Mesothelial cell of epicardium (in vitro differentiated cells): ENCODE measurements at regions not wholly inside any gene's neighbourhood (a gene's known extent, or its start where the extent isn't known, plus 50 kb on each side); places are given as distances from the start of the nearest gene placed in this dataset.

ENCODE experiments used
- DNase-seq, 2 experiments: peaks; one replicate each; pipeline ENCODE4 v3.0.0; 2021; ENCODE audit warnings: low spot score in 2 of 2; ENCODE audit not compliant: unreplicated experiment in 2 of 2
- H3K27ac Mint-ChIP-seq: 2 replicates; pipeline ENCODE4 v1.8.0; 2021; ENCODE audit warnings: mixed read lengths
- H3K27me3 Mint-ChIP-seq: 2 replicates; pipeline ENCODE4 v1.8.0; 2021; ENCODE audit warnings: low read depth, mixed read lengths
- H3K36me3 Mint-ChIP-seq: 2 replicates; pipeline ENCODE4 v1.8.0; 2021; ENCODE audit warnings: mixed read lengths
- H3K4me1 Mint-ChIP-seq: 2 replicates; pipeline ENCODE4 v1.8.0; 2021; ENCODE audit warnings: mixed read lengths
- H3K4me3 Mint-ChIP-seq: 2 replicates; pipeline ENCODE4 v1.8.0; 2021; ENCODE audit warnings: mild to moderate bottlenecking, moderate library complexity, mixed read lengths
- H3K9me3 Mint-ChIP-seq: 2 replicates; pipeline ENCODE4 v1.8.0; 2021; ENCODE audit warnings: mixed read lengths
- TF ChIP-seq, protein P1 (sequence below): fragments of 200-600 bp; sonication (generic); IDR thresholded peaks from one replicate; pipeline ENCODE4 v1.5.0; 2021; ENCODE audit warnings: antibody characterized with exemption; ENCODE audit not compliant: unreplicated experiment

DNA sequence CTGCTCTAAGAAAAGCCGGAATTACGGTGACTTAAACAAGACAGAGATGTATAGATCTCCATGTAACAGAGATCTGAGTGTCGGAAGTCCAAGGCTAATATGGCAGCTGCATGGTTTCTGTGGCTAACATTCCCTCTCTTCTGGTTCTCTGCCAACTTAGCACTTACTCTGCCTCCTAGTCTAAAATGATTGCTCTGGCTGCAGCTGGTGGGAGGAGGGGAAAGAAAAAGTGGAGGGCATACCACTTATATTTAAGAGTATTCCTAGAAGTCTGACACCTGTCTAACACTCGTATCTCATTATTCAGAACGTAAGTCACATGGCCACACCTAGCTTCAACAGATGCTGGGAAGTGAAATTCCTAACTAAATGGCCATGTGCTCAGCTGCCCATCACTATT, 551.5 kb upstream of the TLE4 start:
- H3K4me3 Mint-ChIP-seq: no peak overlapping the region
- DNase-seq: no peak
- TF ChIP-seq, protein P1, sequence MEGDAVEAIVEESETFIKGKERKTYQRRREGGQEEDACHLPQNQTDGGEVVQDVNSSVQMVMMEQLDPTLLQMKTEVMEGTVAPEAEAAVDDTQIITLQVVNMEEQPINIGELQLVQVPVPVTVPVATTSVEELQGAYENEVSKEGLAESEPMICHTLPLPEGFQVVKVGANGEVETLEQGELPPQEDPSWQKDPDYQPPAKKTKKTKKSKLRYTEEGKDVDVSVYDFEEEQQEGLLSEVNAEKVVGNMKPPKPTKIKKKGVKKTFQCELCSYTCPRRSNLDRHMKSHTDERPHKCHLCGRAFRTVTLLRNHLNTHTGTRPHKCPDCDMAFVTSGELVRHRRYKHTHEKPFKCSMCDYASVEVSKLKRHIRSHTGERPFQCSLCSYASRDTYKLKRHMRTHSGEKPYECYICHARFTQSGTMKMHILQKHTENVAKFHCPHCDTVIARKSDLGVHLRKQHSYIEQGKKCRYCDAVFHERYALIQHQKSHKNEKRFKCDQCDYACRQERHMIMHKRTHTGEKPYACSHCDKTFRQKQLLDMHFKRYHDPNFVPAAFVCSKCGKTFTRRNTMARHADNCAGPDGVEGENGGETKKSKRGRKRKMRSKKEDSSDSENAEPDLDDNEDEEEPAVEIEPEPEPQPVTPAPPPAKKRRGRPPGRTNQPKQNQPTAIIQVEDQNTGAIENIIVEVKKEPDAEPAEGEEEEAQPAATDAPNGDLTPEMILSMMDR: no peak

DNA sequence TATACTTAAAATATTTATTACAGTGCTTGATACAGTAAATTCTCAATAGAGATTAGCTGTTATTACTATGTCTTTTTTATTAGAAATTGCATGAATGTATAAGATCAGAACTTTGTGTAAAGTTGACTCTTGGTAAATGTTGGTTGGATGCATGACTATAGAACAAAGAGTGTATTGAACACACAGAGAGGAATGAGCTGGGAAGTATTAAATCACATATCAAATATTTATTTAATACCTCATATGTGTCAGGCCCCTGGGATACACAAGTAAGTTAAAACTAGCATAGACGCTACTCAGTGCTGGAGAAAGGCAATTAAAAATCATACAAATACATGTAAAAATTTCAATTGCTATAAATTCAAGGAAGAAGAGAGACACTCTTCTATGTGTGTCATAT, 550.7 kb upstream of the TLE4 start:
- no peak overlapping the region for H3K4me3 Mint-ChIP-seq
- H3K9me3 Mint-ChIP-seq: peaks cover 25% of the 10 kb centered on the region
- no peaks in the 10 kb centered on the region for H3K36me3 Mint-ChIP-seq
- H3K27me3 Mint-ChIP-seq: no peaks in the 10 kb centered on the region
- TF ChIP-seq, protein P1: no peak
- no peak overlapping the region for H3K27ac Mint-ChIP-seq
- peaks cover 5% of the 10 kb centered on the region for H3K4me1 Mint-ChIP-seq
- no peak for DNase-seq

More for the DNA sequence above, 551.5 kb upstream of the TLE4 start:
- H3K27me3 Mint-ChIP-seq: no peaks in the 10 kb centered on the region
- no peak overlapping the region for H3K27ac Mint-ChIP-seq
- peaks cover 5% of the 10 kb centered on the region for H3K4me1 Mint-ChIP-seq
- peaks cover 25% of the 10 kb centered on the region for H3K9me3 Mint-ChIP-seq
- H3K36me3 Mint-ChIP-seq: no peaks in the 10 kb centered on the region

- peaks cover 20% of the 10 kb centered on the region for H3K9me3 Mint-ChIP-seq
- no peak for DNase-seq
- peaks cover 25% of the 10 kb centered on the region for H3K4me1 Mint-ChIP-seq
- TF ChIP-seq, protein P1: no peak
- H3K27ac Mint-ChIP-seq: no peak overlapping the region
- H3K36me3 Mint-ChIP-seq: no peaks in the 10 kb centered on the region
- H3K4me3 Mint-ChIP-seq: no peak overlapping the region
- H3K27me3 Mint-ChIP-seq: no peaks in the 10 kb centered on the region
These were observed 548.6 kb upstream of the TLE4 start for GRCh38 chr9:79023134-79023580.

- Mint-ChIP-seq H3K36me3 (no peaks in the 10 kb centered on the region), H3K27me3 (no peaks in the 10 kb centered on the region), H3K27ac (no peak overlapping the region), H3K4me3 (no peak overlapping the region), H3K4me1 (peaks cover 27% of the 10 kb centered on the region), H3K9me3 (peaks cover 13% of the 10 kb centered on the region)
- TF ChIP-seq, protein P1: no peak
- DNase-seq: no peak
These were observed 545.4 kb upstream of the TLE4 start for GRCh38 chr9:79026316-79026715.

DNA sequence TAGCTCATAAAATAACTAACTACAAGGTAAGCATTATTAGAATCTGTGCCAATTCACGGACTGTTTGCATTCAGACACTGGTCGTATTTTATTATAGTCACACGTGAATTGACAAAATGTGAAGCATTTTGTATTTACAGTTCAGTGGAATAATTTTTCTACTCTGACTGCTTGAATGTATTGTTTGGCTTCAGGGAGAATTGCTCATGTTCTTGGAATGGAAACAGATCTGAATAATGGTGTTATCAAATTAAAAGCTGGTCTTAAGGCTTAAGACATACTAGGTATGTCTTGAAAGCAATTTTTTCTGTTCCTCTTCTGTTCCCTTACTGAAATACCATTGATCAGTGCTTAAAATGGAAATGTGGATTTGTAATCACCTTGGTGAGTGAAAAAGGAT, 543.7 kb upstream of the TLE4 start:
- TF ChIP-seq, protein P1: no peak
- no peak for DNase-seq
- H3K36me3 Mint-ChIP-seq: no peaks in the 10 kb centered on the region
- H3K4me3 Mint-ChIP-seq: no peak overlapping the region
- H3K27me3 Mint-ChIP-seq: no peaks in the 10 kb centered on the region
- H3K4me1 Mint-ChIP-seq: peaks cover 25% of the 10 kb centered on the region
- H3K9me3 Mint-ChIP-seq: peaks cover 1% of the 10 kb centered on the region
- H3K27ac Mint-ChIP-seq: no peak overlapping the region

GRCh38 chr9:79034583-79034982, 537.2 kb upstream of the TLE4 start:
- peaks cover 18% of the 10 kb centered on the region for H3K9me3 Mint-ChIP-seq
- no peak overlapping the region for H3K27ac Mint-ChIP-seq
- no peaks in the 10 kb centered on the region for H3K36me3 Mint-ChIP-seq
- DNase-seq: no peak
- TF ChIP-seq, protein P1: no peak
- H3K4me1 Mint-ChIP-seq: no peaks in the 10 kb centered on the region
- H3K27me3 Mint-ChIP-seq: no peaks in the 10 kb centered on the region
- no peak overlapping the region for H3K4me3 Mint-ChIP-seq
